Caco-2 (cell line): ENCODE measurements at regions not wholly inside any gene's neighbourhood (a gene's known extent, or its start where the extent isn't known, plus 50 kb on each side); places are given as distances from the start of the nearest gene placed in this dataset.

Source experiments
- BruUV-seq: library from RNA; stranded (reverse); fragments of 400-500 nt; replicated peaks from 2 replicates; lab custom pipeline; 2021; lab: Mats Ljungman, UMichigan
- CTCF ChIA-PET: fragments of 300-600 bp; sonication (Branson Sonifier 250); formaldehyde crosslinking; loops from one replicate; lab custom pipeline; 2022; ENCODE audit warnings: antibody characterized with exemption; lab: Charles Lee
- POLR2A ChIA-PET: fragments of 300-600 bp; sonication (Branson Sonifier 250); formaldehyde crosslinking; loops from one replicate; lab custom pipeline; 2022; ENCODE audit warnings: antibody characterized with exemption; lab: Charles Lee
- DNase-seq, 2 experiments: peaks; one replicate each; pipeline versions ENCODE4 v3.0.0 to v3.0.0-alpha.2; 2020 to 2022
- H3K27me3 ChIP-seq: replicated peaks from 2 replicates; pipeline ENCODE4 v1.6.0; 2011; ENCODE audit warnings: low read length; ENCODE audit not compliant: control insufficient read depth, insufficient read depth
- H3K36me3 ChIP-seq: 2 replicates; pipeline ENCODE4 v1.5.1; 2011; ENCODE audit warnings: low read length; ENCODE audit not compliant: control insufficient read depth, insufficient read depth
- H3K4me1 ChIP-seq: fragments of 250-450 bp; sonication (Bioruptor Pico); 2 replicates; pipeline ENCODE4 v1.5.1; 2020; ENCODE audit warnings: mild to moderate bottlenecking
- H3K4me3 ChIP-seq: 2 replicates; pipeline ENCODE4 v1.5.1; 2011; ENCODE audit warnings: low read depth, mild to moderate bottlenecking, control low read depth, low read length
- H3K9me3 ChIP-seq: fragments of 250-450 bp; sonication (Bioruptor Pico); 2 replicates; pipeline ENCODE4 v1.5.1; 2020; ENCODE audit warnings: mild to moderate bottlenecking, moderate library complexity
- H3K27ac Mint-ChIP-seq: one replicate; pipeline ENCODE4 v1.8.0; 2022; ENCODE audit warnings: mixed read lengths; ENCODE audit not compliant: unreplicated experiment
- H3K27me3 Mint-ChIP-seq: one replicate; pipeline ENCODE4 v1.8.0; 2022; ENCODE audit warnings: mixed read lengths; ENCODE audit not compliant: insufficient read depth, unreplicated experiment
- H3K36me3 Mint-ChIP-seq: one replicate; pipeline ENCODE4 v1.8.0; 2022; ENCODE audit warnings: mild to moderate bottlenecking, mixed read lengths; ENCODE audit not compliant: insufficient read depth, unreplicated experiment
- H3K4me1 Mint-ChIP-seq: one replicate; pipeline ENCODE4 v1.8.0; 2022; ENCODE audit warnings: low read depth, mixed read lengths; ENCODE audit not compliant: unreplicated experiment
- H3K4me3 Mint-ChIP-seq: one replicate; pipeline ENCODE4 v1.8.0; 2022; ENCODE audit warnings: mild to moderate bottlenecking, moderate library complexity, mixed read lengths; ENCODE audit not compliant: unreplicated experiment
- H3K9me3 Mint-ChIP-seq: one replicate; pipeline ENCODE4 v1.8.0; 2022; ENCODE audit warnings: mixed read lengths; ENCODE audit not compliant: unreplicated experiment
- intact Hi-C: fragments of 100-400 bp; cut with micrococcal nuclease; formaldehyde crosslinking; loops from one replicate; pipeline ENCODE4 v1.10.0; 2022; ENCODE audit not compliant: unreplicated experiment
- TF ChIP-seq, protein P1 (sequence below), 2 experiments: fragments of 200-600 bp in 1 of 2; IDR thresholded peaks; 1 replicate in 1 of 2; 2 replicates in 1 of 2; pipeline versions ENCODE4 v1.5.1 to v1.8.0; 2011 to 2022; ENCODE audit warnings: antibody characterized with exemption in 1 of 2, control low read depth in 1 of 2, inconsistent platforms in 1 of 2, low read depth in 1 of 2, low read length in 1 of 2, mild to moderate bottlenecking in 1 of 2, moderate library complexity in 1 of 2; ENCODE audit not compliant: insufficient read depth in 1 of 2, severe bottlenecking in 1 of 2, unreplicated experiment in 1 of 2

DNA sequence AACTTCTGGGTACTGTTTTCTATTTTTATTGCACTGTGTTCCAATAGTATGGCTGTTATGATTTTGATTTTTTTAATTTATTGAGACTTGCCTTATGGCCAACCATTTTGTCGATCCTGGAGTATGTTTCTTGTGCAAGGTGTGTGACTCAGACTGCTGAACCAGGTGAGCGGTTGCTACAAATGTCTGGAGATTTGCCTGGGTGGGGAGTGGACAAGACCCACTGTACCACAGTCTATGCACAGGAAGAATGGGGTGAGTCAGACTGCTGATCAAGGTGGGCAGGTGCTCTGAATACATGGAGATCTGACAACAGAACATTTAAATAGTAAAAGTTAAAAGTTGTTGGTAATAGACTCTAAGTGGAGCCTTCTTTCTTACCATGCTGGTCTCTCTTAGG, 609.2 kb downstream of the CSNK1G3 start:
- TF ChIP-seq, protein P1, sequence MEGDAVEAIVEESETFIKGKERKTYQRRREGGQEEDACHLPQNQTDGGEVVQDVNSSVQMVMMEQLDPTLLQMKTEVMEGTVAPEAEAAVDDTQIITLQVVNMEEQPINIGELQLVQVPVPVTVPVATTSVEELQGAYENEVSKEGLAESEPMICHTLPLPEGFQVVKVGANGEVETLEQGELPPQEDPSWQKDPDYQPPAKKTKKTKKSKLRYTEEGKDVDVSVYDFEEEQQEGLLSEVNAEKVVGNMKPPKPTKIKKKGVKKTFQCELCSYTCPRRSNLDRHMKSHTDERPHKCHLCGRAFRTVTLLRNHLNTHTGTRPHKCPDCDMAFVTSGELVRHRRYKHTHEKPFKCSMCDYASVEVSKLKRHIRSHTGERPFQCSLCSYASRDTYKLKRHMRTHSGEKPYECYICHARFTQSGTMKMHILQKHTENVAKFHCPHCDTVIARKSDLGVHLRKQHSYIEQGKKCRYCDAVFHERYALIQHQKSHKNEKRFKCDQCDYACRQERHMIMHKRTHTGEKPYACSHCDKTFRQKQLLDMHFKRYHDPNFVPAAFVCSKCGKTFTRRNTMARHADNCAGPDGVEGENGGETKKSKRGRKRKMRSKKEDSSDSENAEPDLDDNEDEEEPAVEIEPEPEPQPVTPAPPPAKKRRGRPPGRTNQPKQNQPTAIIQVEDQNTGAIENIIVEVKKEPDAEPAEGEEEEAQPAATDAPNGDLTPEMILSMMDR (IDR thresholded peaks at IDR 0.05; ENCODE audit: insufficient read depth in 1 of 2, low read depth in 1 of 2, low read length in 1 of 2, severe bottlenecking in 1 of 2, unreplicated experiment in 1 of 2): no peak
- H3K9me3 ChIP-seq: no peaks in the 10 kb centered on the region
- no peak for DNase-seq
- H3K4me1 ChIP-seq: no peaks in the 10 kb centered on the region
- ChIA-PET CTCF (no interaction called here), POLR2A (no interaction called here)
- H3K27me3 Mint-ChIP-seq: no peaks in the 10 kb centered on the region
- H3K27me3 ChIP-seq: no peaks in the 10 kb centered on the region
- intact Hi-C loops: no loop called here
- H3K27ac Mint-ChIP-seq: no peak overlapping the region
- H3K4me3 ChIP-seq: no peak overlapping the region
- no peak overlapping the region for H3K4me3 Mint-ChIP-seq
- H3K36me3 Mint-ChIP-seq: no peaks in the 10 kb centered on the region
- H3K9me3 Mint-ChIP-seq: no peaks in the 10 kb centered on the region
- H3K36me3 ChIP-seq: no peaks in the 10 kb centered on the region
- BruUV-seq: no TSS peak
- H3K4me1 Mint-ChIP-seq: no peaks in the 10 kb centered on the region

DNA sequence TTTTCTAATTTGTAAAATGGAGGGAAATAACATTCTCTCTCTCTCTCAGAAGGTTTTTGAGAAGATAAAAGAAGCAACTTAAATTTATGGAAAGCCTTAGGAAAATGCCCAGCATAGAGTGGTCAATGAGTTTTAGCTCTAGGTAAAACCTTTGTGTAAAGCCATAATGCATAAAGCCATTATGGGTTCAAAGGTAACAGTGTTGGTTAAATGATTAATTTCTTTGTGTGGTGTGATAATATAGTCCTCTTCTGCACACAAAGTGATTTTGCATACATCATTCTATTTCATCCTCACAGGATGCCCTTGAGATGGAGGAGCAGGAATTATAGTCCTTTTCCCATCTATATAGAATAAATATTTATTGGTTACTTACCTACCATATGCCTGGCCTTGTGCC, 602.9 kb downstream of the CSNK1G3 start:
- H3K4me3 ChIP-seq: no peak overlapping the region
- Mint-ChIP-seq H3K4me1 (no peaks in the 10 kb centered on the region), H3K4me3 (no peak overlapping the region), H3K27ac (no peak overlapping the region), H3K9me3 (no peaks in the 10 kb centered on the region), H3K36me3 (no peaks in the 10 kb centered on the region), H3K27me3 (no peaks in the 10 kb centered on the region)
- no peaks in the 10 kb centered on the region for H3K9me3 ChIP-seq
- intact Hi-C loops: no loop called here
- no peaks in the 10 kb centered on the region for H3K27me3 ChIP-seq
- H3K4me1 ChIP-seq: no peaks in the 10 kb centered on the region
- no TSS peak for BruUV-seq
- no peaks in the 10 kb centered on the region for H3K36me3 ChIP-seq
- TF ChIP-seq, protein P1 (IDR thresholded peaks at IDR 0.05; ENCODE audit: insufficient read depth in 1 of 2, low read depth in 1 of 2, low read length in 1 of 2, severe bottlenecking in 1 of 2, unreplicated experiment in 1 of 2): no peak
- ChIA-PET CTCF (no interaction called here), POLR2A (no interaction called here)
- DNase-seq: no peak

DNA sequence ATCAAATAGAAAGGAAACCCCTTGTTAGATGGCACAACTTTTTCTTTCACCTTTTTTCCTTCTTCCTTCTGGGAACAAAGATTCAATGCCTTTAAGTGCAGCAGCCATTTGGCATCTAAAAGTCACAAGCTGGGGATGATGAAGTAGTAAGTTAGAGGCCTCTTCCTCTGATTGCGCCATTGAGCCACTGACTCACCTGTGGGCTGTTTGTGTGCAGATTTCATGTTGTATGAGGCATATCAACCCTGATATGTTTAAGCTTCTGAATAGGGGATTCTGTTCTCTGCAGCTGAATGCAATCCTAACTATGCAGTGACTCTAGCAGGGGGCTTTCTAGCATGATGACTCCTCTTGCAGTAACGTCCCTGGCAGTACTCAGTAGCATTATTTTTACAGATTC, 599.9 kb downstream of the CSNK1G3 start:
- intact Hi-C loops: no loop called here
- Mint-ChIP-seq H3K36me3 (no peaks in the 10 kb centered on the region), H3K4me3 (no peak overlapping the region), H3K27ac (no peak overlapping the region), H3K4me1 (no peaks in the 10 kb centered on the region), H3K9me3 (no peaks in the 10 kb centered on the region), H3K27me3 (no peaks in the 10 kb centered on the region)
- H3K27me3 ChIP-seq: no peaks in the 10 kb centered on the region
- POLR2A ChIA-PET: no interaction called here
- no TSS peak for BruUV-seq
- CTCF ChIA-PET: no interaction called here
- TF ChIP-seq, protein P1 (IDR thresholded peaks at IDR 0.05; ENCODE audit: insufficient read depth in 1 of 2, low read depth in 1 of 2, low read length in 1 of 2, severe bottlenecking in 1 of 2, unreplicated experiment in 1 of 2): no peak
- no peaks in the 10 kb centered on the region for H3K9me3 ChIP-seq
- no peaks in the 10 kb centered on the region for H3K36me3 ChIP-seq
- no peak for DNase-seq
- H3K4me3 ChIP-seq: no peak overlapping the region
- H3K4me1 ChIP-seq: no peaks in the 10 kb centered on the region
